SU-DHL-6 (cell line): ENCODE measurements at regions not wholly inside any gene's neighbourhood (a gene's known extent, or its start where the extent isn't known, plus 50 kb on each side); places are given as distances from the start of the nearest gene placed in this dataset.

Experiments
- CTCF ChIP-seq: fragments of 200-600 bp; sonication (generic); IDR thresholded peaks from one replicate; pipeline ENCODE4 v1.5.1; 2017; ENCODE audit warnings: antibody characterized with exemption, mild to moderate bottlenecking, low read length, moderate library complexity; ENCODE audit not compliant: insufficient read depth, poor library complexity, severe bottlenecking
- EZH2phosphoT487 ChIP-seq: fragments of 200-600 bp; sonication (generic), shearing (Covaris generic); conservative IDR thresholded peaks from 2 replicates; pipeline ENCODE4 v1.6.1; 2018; ENCODE audit warnings: mild to moderate bottlenecking, antibody characterized with exemption, low read length, moderate library complexity, mixed read lengths

DNA sequence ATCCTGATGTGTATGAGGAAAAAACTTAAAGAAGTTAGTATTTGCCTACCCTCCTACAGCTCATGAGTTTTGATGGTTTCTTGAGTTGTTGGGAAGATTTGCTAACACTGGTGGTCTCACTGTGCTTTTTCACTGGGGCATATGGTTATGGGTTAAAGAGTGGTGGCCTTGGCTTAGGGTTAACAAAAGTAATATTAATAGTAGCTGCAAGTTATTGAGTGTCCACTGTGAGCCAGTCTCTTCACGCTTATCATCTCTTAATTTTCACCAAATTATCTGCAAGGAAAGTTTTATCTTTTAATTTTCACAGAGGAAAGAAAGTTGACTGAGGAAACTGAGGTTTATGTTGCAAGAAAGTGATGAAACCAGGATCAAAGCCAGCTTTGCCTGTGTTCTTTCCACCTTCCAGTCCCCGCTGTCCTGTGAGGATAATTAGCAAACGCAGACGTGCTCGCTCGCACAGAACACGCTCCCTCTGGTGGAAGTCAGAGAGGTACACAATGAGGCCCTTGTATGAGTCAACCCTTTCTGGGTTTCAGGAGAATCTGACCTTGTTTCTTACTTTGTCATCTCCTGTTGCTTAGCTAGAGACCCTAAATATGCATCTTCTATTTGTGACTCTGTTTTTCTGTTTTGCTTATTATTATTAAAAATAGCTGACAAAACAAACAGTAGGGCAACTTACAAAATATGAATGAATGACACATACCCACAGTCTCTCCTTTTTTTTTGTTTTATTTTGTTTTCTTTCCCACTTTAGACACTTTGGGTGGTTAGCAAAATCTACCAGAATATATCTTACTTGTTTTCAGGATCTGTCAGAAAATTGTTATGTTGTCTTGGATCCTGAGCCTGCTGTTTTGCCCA is 94.3 kb downstream of the DDIT4L start:
- TF ChIP-seq EZH2phosphoT487 (no peak), CTCF (peak; percentile 31)
